Hepatocyte (in vitro differentiated cells): ENCODE measurements at regions not wholly inside any gene's neighbourhood (a gene's known extent, or its start where the extent isn't known, plus 50 kb on each side); places are given as distances from the start of the nearest gene placed in this dataset.

ENCODE experiments used
- DNase-seq: peaks from one replicate; pipeline ENCODE4 v3.0.0-alpha.2; 2016; ENCODE audit warnings: low spot score
- H2AFZ ChIP-seq: fragments of 200-600 bp; sonication (generic); 2 replicates; pipeline ENCODE4 v1.6.0; 2016; ENCODE audit warnings: antibody characterized with exemption, mild to moderate bottlenecking
- H3K27ac ChIP-seq: fragments of 200-600 bp; sonication (generic); 2 replicates; pipeline ENCODE4 v1.5.1; 2016; ENCODE audit warnings: mild to moderate bottlenecking
- H3K27me3 ChIP-seq: fragments of 200-600 bp; sonication (generic); 2 replicates; pipeline ENCODE4 v1.6.1; 2016
- H3K36me3 ChIP-seq: fragments of 200-600 bp; sonication (generic); replicated peaks from 2 replicates; pipeline ENCODE4 v1.5.1; 2016; ENCODE audit warnings: low read depth; ENCODE audit not compliant: insufficient read depth
- H3K4me1 ChIP-seq: fragments of 200-600 bp; sonication (generic); 2 replicates; pipeline ENCODE4 v1.5.1; 2016; ENCODE audit warnings: mild to moderate bottlenecking, moderate library complexity; ENCODE audit not compliant: insufficient read depth
- H3K4me2 ChIP-seq: fragments of 200-600 bp; sonication (generic); 2 replicates; pipeline ENCODE4 v1.6.0; 2016
- H3K4me3 ChIP-seq: fragments of 200-600 bp; sonication (generic); 2 replicates; pipeline ENCODE4 v1.5.1; 2016; ENCODE audit warnings: mild to moderate bottlenecking
- H3K79me2 ChIP-seq: fragments of 200-600 bp; sonication (generic); 2 replicates; pipeline ENCODE4 v1.6.0; 2017; ENCODE audit warnings: mild to moderate bottlenecking
- H3K9me2 ChIP-seq: fragments of 200-600 bp; sonication (generic); replicated peaks from 2 replicates; pipeline ENCODE4 v1.6.0; 2017; ENCODE audit warnings: mild to moderate bottlenecking; ENCODE audit not compliant: insufficient read depth
- H3K9me3 ChIP-seq: fragments of 200-600 bp; sonication (generic); 2 replicates; pipeline ENCODE4 v1.5.1; 2016; ENCODE audit warnings: low read depth, mild to moderate bottlenecking
- H4K20me1 ChIP-seq: fragments of 200-600 bp; sonication (generic); 2 replicates; pipeline ENCODE4 v1.6.0; 2016; ENCODE audit warnings: mild to moderate bottlenecking; ENCODE audit not compliant: insufficient read depth, poor library complexity, severe bottlenecking
- CTCF ChIP-seq: fragments of 200-600 bp; sonication (generic); IDR thresholded peaks from 2 replicates; pipeline ENCODE4 v1.5.1; 2016; ENCODE audit warnings: antibody characterized with exemption, mild to moderate bottlenecking; ENCODE audit not compliant: poor library complexity
- EZH2 ChIP-seq: fragments of 200-600 bp; sonication (generic); IDR thresholded peaks from 2 replicates; pipeline ENCODE4 v1.6.1; 2016; ENCODE audit warnings: antibody characterized with exemption, mild to moderate bottlenecking, borderline replicate concordance
- EZH2phosphoT487 ChIP-seq: fragments of 200-600 bp; sonication (generic); IDR thresholded peaks from one replicate; pipeline ENCODE4 v1.6.1; 2018; ENCODE audit warnings: antibody characterized with exemption, mild to moderate bottlenecking, low read depth, moderate library complexity; ENCODE audit not compliant: unreplicated experiment, severe bottlenecking
- WGBS: methylation state at CpG from one replicate; pipeline ENCODE4 v1.1.6; 2016; ENCODE audit warnings: low lambda C conversion rate; ENCODE audit errors: missing lambda C conversion rate; 5-methylcytosine and 5-hydroxymethylcytosine counted together

- Histone ChIP-seq H3K4me3 (no peak overlapping the region), H3K27ac (no peak overlapping the region), H3K4me1 (no peaks in the 10 kb centered on the region), H3K36me3 (no peaks in the 10 kb centered on the region), H3K9me3 (no peaks in the 10 kb centered on the region), H3K9me2 (no peaks in the 10 kb centered on the region), H3K4me2 (no peak overlapping the region), H2AFZ (no peak overlapping the region), H3K79me2 (no peaks in the 10 kb centered on the region), H4K20me1 (no peaks in the 10 kb centered on the region), H3K27me3 (no peaks in the 10 kb centered on the region)
- 43% methylated on average over 5 of the region's 5 CpGs for WGBS
- no peak for DNase-seq
- TF ChIP-seq CTCF (no peak), EZH2phosphoT487 (no peak), EZH2 (no peak)
Measured at GRCh38 chr5:4855036-4855435, 285.1 kb upstream of the ADAMTS16 start.

DNA sequence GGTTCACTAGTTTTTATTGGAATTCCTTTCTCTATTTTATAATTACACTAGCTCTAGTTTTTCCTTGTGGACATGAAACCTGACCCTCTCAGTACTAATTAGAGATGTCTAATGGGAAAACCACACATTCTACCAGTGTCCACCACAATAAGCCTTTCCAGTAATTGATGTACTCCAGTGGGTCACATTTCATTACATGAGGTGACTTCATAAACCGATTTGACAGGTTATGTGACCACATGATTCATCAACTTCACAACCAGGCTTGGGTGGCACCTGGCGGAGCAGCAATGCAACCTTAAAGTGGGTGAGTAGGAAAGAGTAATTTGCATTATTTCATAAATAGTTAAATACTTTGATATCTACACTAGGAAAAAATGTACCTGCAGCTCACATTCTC lies 284.2 kb upstream of the ADAMTS16 start:
- Histone ChIP-seq H3K4me2 (no peak overlapping the region), H3K9me2 (no peaks in the 10 kb centered on the region), H3K4me3 (no peak overlapping the region), H3K79me2 (no peaks in the 10 kb centered on the region), H3K27me3 (no peaks in the 10 kb centered on the region), H3K4me1 (no peaks in the 10 kb centered on the region), H3K9me3 (no peaks in the 10 kb centered on the region), H2AFZ (no peak overlapping the region), H3K27ac (no peak overlapping the region), H3K36me3 (no peaks in the 10 kb centered on the region), H4K20me1 (no peaks in the 10 kb centered on the region)
- DNase-seq: no peak
- 82% methylated on average over 2 of the region's 2 CpGs for WGBS
- no peak for TF ChIP-seq EZH2phosphoT487
- no peak for TF ChIP-seq EZH2
- TF ChIP-seq CTCF: no peak

DNA sequence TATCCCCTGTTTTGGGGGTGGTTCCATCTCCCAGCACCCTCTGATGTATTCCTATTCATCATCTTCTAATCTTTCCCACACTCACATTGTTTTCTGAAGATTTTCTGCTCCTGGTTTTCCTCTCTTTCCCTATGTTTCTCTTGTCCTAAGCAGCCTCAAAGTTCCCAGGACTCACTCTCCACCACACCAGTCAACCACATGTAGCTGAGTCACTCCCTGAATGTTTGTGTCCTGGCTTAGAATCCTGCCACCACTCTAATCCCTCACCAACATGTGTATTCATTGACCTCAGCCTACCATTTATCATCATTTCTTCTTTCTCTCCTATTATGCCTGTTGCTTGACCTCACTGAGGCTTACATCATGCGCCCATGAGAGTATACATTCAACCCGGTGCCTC lies 282.4 kb upstream of the ADAMTS16 start:
- DNase-seq: no peak
- H3K79me2 ChIP-seq: no peaks in the 10 kb centered on the region
- H3K9me2 ChIP-seq: no peaks in the 10 kb centered on the region
- no peak for TF ChIP-seq EZH2phosphoT487
- TF ChIP-seq EZH2: no peak
- no peak for TF ChIP-seq CTCF
- no peaks in the 10 kb centered on the region for H3K4me1 ChIP-seq
- H3K27ac ChIP-seq: no peak overlapping the region
- no peak overlapping the region for H2AFZ ChIP-seq
- H3K36me3 ChIP-seq: no peaks in the 10 kb centered on the region
- WGBS: 98% methylated on average over 2 of the region's 2 CpGs
- no peaks in the 10 kb centered on the region for H4K20me1 ChIP-seq
- no peak overlapping the region for H3K4me3 ChIP-seq
- H3K4me2 ChIP-seq: no peak overlapping the region
- no peaks in the 10 kb centered on the region for H3K27me3 ChIP-seq
- H3K9me3 ChIP-seq: no peaks in the 10 kb centered on the region
